H1 (cell line): ENCODE measurements at regions not wholly inside any gene's neighbourhood (a gene's known extent, or its start where the extent isn't known, plus 50 kb on each side); places are given as distances from the start of the nearest gene placed in this dataset.

Experiments used
- CREB1 ChIP-seq: IDR thresholded peaks from 2 replicates; pipeline ENCODE4 v1.6.1; 2012; ENCODE audit warnings: inconsistent platforms
- NANOG ChIP-seq: IDR thresholded peaks from 2 replicates; pipeline ENCODE4 v1.6.1; 2011; ENCODE audit warnings: low read length, low read depth, mild to moderate bottlenecking, inconsistent platforms; ENCODE audit not compliant: insufficient read depth, poor library complexity, severe bottlenecking

- no peak for TF ChIP-seq NANOG
- TF ChIP-seq CREB1, result peak; percentile 18; the same call in 1 of the 2 replicates
- TF ChIP-seq, all 59 proteins: peak for 7
Observed at GRCh38 chr2:217650716-217651360, 352.0 kb downstream of the TNS1 start (continued).
